ENCODE measurements at regions not wholly inside any gene's neighbourhood (a gene's known extent, or its start where the extent isn't known, plus 50 kb on each side); places are given as distances from the start of the nearest gene placed in this dataset.

GRCh38 chr16:8087597-8088289 lies 502.6 kb downstream of the TMEM114 start:
- Histone ChIP-seq H3K4me3 (no peak overlapping the region), H3K27ac (no peak overlapping the region), H3K27me3 (no peaks in the 10 kb centered on the region), H3K36me3 (no peaks in the 10 kb centered on the region), H3K4me1 (ENCODE audit: insufficient read depth) (no peaks in the 10 kb centered on the region), H3K9me3 (no peaks in the 10 kb centered on the region)
- intact Hi-C loops (cut with DNase I) = no loop called here
- DNase-seq = no peak
- 53 to 64% (median 61%) methylated on average over 5 of the region's 5 CpGs for WGBS, 3 donors
- no peak for TF ChIP-seq POLR2A (IDR thresholded peaks at IDR 0.05)
- TF ChIP-seq CTCF (IDR thresholded peaks at IDR 0.05) = no peak
- no peak for TF ChIP-seq EP300 (IDR thresholded peaks at IDR 0.05)

- H3K4me1 ChIP-seq (ENCODE audit: insufficient read depth) = no peaks in the 10 kb centered on the region
- intact Hi-C loops (cut with DNase I) = no loop called here
- H3K27me3 ChIP-seq = no peaks in the 10 kb centered on the region
- 58 to 67% (median 59%) methylated on average over 2 of the region's 2 CpGs for WGBS, 3 donors
- H3K9me3 ChIP-seq = no peaks in the 10 kb centered on the region
- no peaks in the 10 kb centered on the region for H3K36me3 ChIP-seq
- DNase-seq = no peak
- TF ChIP-seq EP300 (IDR thresholded peaks at IDR 0.05) (no peak), CTCF (IDR thresholded peaks at IDR 0.05) (no peak), POLR2A (IDR thresholded peaks at IDR 0.05) (no peak)
- H3K27ac ChIP-seq = no peak overlapping the region
- H3K4me3 ChIP-seq = no peak overlapping the region
Observed at GRCh38 chr16:8087146-8087545, 503.2 kb downstream of the TMEM114 start.

- no peak for TF ChIP-seq EP300 (IDR thresholded peaks at IDR 0.05)
- no peak for TF ChIP-seq CTCF (IDR thresholded peaks at IDR 0.05)
- TF ChIP-seq POLR2A (IDR thresholded peaks at IDR 0.05) = no peak
- WGBS, 3 donors = 66 to 73% (median 67%) methylated on average over 2 of the region's 2 CpGs
Observed at GRCh38 chr16:8084882-8085281, 505.4 kb downstream of the TMEM114 start.

GRCh38 chr16:8084302-8084701 lies 506.0 kb downstream of the TMEM114 start:
- Histone ChIP-seq H3K27ac (no peak overlapping the region), H3K36me3 (no peaks in the 10 kb centered on the region), H3K27me3 (no peaks in the 10 kb centered on the region), H3K9me3 (no peaks in the 10 kb centered on the region), H3K4me3 (no peak overlapping the region), H3K4me1 (ENCODE audit: insufficient read depth) (no peaks in the 10 kb centered on the region)
- 49 to 57% (median 55%) methylated on average over 1 of the region's 1 CpG for WGBS, 3 donors
- TF ChIP-seq EP300 (IDR thresholded peaks at IDR 0.05) (no peak), POLR2A (IDR thresholded peaks at IDR 0.05) (no peak), CTCF (IDR thresholded peaks at IDR 0.05) (no peak)
- intact Hi-C loops (cut with DNase I) = no loop called here
- DNase-seq = no peak

More at GRCh38 chr16:8084882-8085281, 505.4 kb downstream of the TMEM114 start:
- Histone ChIP-seq H3K9me3 (no peaks in the 10 kb centered on the region), H3K27ac (no peak overlapping the region), H3K27me3 (no peaks in the 10 kb centered on the region), H3K36me3 (no peaks in the 10 kb centered on the region), H3K4me3 (no peak overlapping the region), H3K4me1 (ENCODE audit: insufficient read depth) (no peaks in the 10 kb centered on the region)
- intact Hi-C loops (cut with DNase I) = no loop called here
- no peak for DNase-seq

All from ovary (tissue), 7 donors.